ENCODE measurements at regions not wholly inside any gene's neighbourhood (a gene's known extent, or its start where the extent isn't known, plus 50 kb on each side); places are given as distances from the start of the nearest gene placed in this dataset.

- TF ChIP-seq ZFP3 (CRISPR knock-in tag; IDR thresholded peaks at IDR 0.05) = no peak
- no peak for TF ChIP-seq CREB5 (CRISPR knock-in tag; IDR thresholded peaks at IDR 0.05; ENCODE audit: low read depth)
- no peak for TF ChIP-seq ZFP30 (CRISPR knock-in tag; IDR thresholded peaks at IDR 0.05)
- TF ChIP-seq SNAI2 (CRISPR knock-in tag; IDR thresholded peaks at IDR 0.05) = no peak
- no peak for TF ChIP-seq TCF4 (CRISPR knock-in tag; IDR thresholded peaks at IDR 0.05; ENCODE audit: borderline replicate concordance)
- TF ChIP-seq ZNF565 (CRISPR knock-in tag; conservative IDR thresholded peaks at IDR 0.05; ENCODE audit: low read depth) = no peak
- no peak for TF ChIP-seq ESRRG (CRISPR knock-in tag; IDR thresholded peaks at IDR 0.05)
- no peak for TF ChIP-seq ARNTL (CRISPR knock-in tag; IDR thresholded peaks at IDR 0.05; ENCODE audit: borderline replicate concordance, low read depth)
- no peak for TF ChIP-seq PPARA (CRISPR knock-in tag; IDR thresholded peaks at IDR 0.05; ENCODE audit: borderline replicate concordance)
- no peak for TF ChIP-seq POU6F1 (CRISPR knock-in tag; IDR thresholded peaks at IDR 0.05; ENCODE audit: borderline replicate concordance, low read depth)
- no peak for TF ChIP-seq PATZ1 (CRISPR knock-in tag; IDR thresholded peaks at IDR 0.05; ENCODE audit: borderline replicate concordance)
- no peak for TF ChIP-seq TSHZ2 (CRISPR knock-in tag; IDR thresholded peaks at IDR 0.05)
- TF ChIP-seq BACH2 (CRISPR knock-in tag; IDR thresholded peaks at IDR 0.05; ENCODE audit: borderline replicate concordance) = no peak
- TF ChIP-seq ZNF8 (CRISPR knock-in tag; IDR thresholded peaks at IDR 0.05) = no peak
- no peak for ATAC-seq
These were observed 97.5 kb upstream of the FSHB start for GRCh38 chr11:30133281-30133680.

- TF ChIP-seq BACH2 (CRISPR knock-in tag; IDR thresholded peaks at IDR 0.05; ENCODE audit: borderline replicate concordance) = no peak
These were observed 87.6 kb upstream of the FSHB start for GRCh38 chr11:30143098-30143705.

GRCh38 chr11:30147293-30147692, 83.5 kb upstream of the FSHB start:
- TF ChIP-seq CREB5 (CRISPR knock-in tag; IDR thresholded peaks at IDR 0.05; ENCODE audit: low read depth) = no peak
- no peak for TF ChIP-seq ZNF70 (CRISPR knock-in tag; IDR thresholded peaks at IDR 0.05)
- TF ChIP-seq ZNF565 (CRISPR knock-in tag; conservative IDR thresholded peaks at IDR 0.05; ENCODE audit: low read depth) = no peak
- no peak for TF ChIP-seq PATZ1 (CRISPR knock-in tag; IDR thresholded peaks at IDR 0.05; ENCODE audit: borderline replicate concordance)
- no peak for TF ChIP-seq ESRRG (CRISPR knock-in tag; IDR thresholded peaks at IDR 0.05)
- no peak for TF ChIP-seq ZFP3 (CRISPR knock-in tag; IDR thresholded peaks at IDR 0.05)
- TF ChIP-seq GLIS3 (CRISPR knock-in tag; IDR thresholded peaks at IDR 0.05) = no peak
- no peak for TF ChIP-seq ZC3H10 (CRISPR knock-in tag; IDR thresholded peaks at IDR 0.05)
- TF ChIP-seq ISL1 (CRISPR knock-in tag; IDR thresholded peaks at IDR 0.05) = no peak
- no peak for TF ChIP-seq TCF4 (CRISPR knock-in tag; IDR thresholded peaks at IDR 0.05; ENCODE audit: borderline replicate concordance)
- TF ChIP-seq POU6F1 (CRISPR knock-in tag; IDR thresholded peaks at IDR 0.05; ENCODE audit: borderline replicate concordance, low read depth) = no peak
- TF ChIP-seq BACH2 (CRISPR knock-in tag; IDR thresholded peaks at IDR 0.05; ENCODE audit: borderline replicate concordance) = no peak

More at GRCh38 chr11:30143098-30143705, 87.6 kb upstream of the FSHB start:
- ATAC-seq = peak; percentile 76

More at GRCh38 chr11:30147293-30147692, 83.5 kb upstream of the FSHB start:
- ATAC-seq = no peak

All from SK-N-SH treated with all-trans-retinoic acid at 6 μM for 48 hours (cell line).